ENCODE measurements at regions not wholly inside any gene's neighbourhood (a gene's known extent, or its start where the extent isn't known, plus 50 kb on each side); places are given as distances from the start of the nearest gene placed in this dataset.

DNA sequence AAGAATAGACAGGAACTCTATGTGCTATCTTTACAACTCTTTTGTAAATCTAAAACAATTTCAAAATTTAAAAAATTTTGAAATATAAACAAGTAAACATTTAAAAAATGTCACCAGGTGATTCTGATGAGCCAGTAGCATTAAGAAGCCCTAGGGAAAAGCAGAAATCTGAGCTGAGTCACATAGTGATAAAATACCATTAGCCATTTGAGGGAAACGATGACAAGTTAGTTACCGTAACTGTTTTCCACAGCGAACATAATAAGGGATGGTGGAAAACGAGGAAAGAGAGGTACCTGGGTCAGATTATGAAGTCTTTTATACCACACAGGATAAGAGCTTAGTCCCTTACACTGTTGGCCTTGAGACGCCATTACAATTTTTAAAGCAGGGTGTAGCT is 55.5 kb downstream of the PRR15 start:
- peaks cover 6% of the 10 kb centered on the region; the same call in 1 of the 2 replicates for H3K4me1 ChIP-seq (ENCODE audit: insufficient read depth)
- H3K36me3 ChIP-seq (ENCODE audit: insufficient read depth): no peaks in the 10 kb centered on the region
- H3K4me2 ChIP-seq: no peak overlapping the region
- no peak overlapping the region for H3K27ac ChIP-seq (ENCODE audit: low read depth)
- no peaks in the 10 kb centered on the region for H3K79me2 ChIP-seq (replicated peaks; ENCODE audit: insufficient read depth)
- H3F3A ChIP-seq (replicated peaks; ENCODE audit: low read depth): no peaks in the 10 kb centered on the region
- H3K27me3 Mint-ChIP-seq (ENCODE audit: insufficient read depth, low read depth, poor library complexity): no peaks in the 10 kb centered on the region
- no peak for DNase-seq (ENCODE audit: low spot score)
- H3K27me3 ChIP-seq (ENCODE audit: insufficient read depth): no peaks in the 10 kb centered on the region
- no peak overlapping the region for H3K4me3 Mint-ChIP-seq
- TF ChIP-seq, protein P1, sequence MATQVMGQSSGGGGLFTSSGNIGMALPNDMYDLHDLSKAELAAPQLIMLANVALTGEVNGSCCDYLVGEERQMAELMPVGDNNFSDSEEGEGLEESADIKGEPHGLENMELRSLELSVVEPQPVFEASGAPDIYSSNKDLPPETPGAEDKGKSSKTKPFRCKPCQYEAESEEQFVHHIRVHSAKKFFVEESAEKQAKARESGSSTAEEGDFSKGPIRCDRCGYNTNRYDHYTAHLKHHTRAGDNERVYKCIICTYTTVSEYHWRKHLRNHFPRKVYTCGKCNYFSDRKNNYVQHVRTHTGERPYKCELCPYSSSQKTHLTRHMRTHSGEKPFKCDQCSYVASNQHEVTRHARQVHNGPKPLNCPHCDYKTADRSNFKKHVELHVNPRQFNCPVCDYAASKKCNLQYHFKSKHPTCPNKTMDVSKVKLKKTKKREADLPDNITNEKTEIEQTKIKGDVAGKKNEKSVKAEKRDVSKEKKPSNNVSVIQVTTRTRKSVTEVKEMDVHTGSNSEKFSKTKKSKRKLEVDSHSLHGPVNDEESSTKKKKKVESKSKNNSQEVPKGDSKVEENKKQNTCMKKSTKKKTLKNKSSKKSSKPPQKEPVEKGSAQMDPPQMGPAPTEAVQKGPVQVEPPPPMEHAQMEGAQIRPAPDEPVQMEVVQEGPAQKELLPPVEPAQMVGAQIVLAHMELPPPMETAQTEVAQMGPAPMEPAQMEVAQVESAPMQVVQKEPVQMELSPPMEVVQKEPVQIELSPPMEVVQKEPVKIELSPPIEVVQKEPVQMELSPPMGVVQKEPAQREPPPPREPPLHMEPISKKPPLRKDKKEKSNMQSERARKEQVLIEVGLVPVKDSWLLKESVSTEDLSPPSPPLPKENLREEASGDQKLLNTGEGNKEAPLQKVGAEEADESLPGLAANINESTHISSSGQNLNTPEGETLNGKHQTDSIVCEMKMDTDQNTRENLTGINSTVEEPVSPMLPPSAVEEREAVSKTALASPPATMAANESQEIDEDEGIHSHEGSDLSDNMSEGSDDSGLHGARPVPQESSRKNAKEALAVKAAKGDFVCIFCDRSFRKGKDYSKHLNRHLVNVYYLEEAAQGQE (IDR thresholded peaks at IDR 0.05; ENCODE audit: unreplicated experiment): no peak
- TF ChIP-seq EZH2phosphoT487 (IDR thresholded peaks at IDR 0.05; ENCODE audit: unreplicated experiment): no peak
- no peak for TF ChIP-seq NANOG (IDR thresholded peaks at IDR 0.05; ENCODE audit: borderline replicate concordance)
- TF ChIP-seq, protein P2, sequence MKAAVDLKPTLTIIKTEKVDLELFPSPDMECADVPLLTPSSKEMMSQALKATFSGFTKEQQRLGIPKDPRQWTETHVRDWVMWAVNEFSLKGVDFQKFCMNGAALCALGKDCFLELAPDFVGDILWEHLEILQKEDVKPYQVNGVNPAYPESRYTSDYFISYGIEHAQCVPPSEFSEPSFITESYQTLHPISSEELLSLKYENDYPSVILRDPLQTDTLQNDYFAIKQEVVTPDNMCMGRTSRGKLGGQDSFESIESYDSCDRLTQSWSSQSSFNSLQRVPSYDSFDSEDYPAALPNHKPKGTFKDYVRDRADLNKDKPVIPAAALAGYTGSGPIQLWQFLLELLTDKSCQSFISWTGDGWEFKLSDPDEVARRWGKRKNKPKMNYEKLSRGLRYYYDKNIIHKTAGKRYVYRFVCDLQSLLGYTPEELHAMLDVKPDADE (IDR thresholded peaks at IDR 0.05): no peak
- TF ChIP-seq, protein P3, sequence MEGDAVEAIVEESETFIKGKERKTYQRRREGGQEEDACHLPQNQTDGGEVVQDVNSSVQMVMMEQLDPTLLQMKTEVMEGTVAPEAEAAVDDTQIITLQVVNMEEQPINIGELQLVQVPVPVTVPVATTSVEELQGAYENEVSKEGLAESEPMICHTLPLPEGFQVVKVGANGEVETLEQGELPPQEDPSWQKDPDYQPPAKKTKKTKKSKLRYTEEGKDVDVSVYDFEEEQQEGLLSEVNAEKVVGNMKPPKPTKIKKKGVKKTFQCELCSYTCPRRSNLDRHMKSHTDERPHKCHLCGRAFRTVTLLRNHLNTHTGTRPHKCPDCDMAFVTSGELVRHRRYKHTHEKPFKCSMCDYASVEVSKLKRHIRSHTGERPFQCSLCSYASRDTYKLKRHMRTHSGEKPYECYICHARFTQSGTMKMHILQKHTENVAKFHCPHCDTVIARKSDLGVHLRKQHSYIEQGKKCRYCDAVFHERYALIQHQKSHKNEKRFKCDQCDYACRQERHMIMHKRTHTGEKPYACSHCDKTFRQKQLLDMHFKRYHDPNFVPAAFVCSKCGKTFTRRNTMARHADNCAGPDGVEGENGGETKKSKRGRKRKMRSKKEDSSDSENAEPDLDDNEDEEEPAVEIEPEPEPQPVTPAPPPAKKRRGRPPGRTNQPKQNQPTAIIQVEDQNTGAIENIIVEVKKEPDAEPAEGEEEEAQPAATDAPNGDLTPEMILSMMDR (conservative IDR thresholded peaks at IDR 0.05; ENCODE audit: low read depth in 2 of 2): no peak
- TF ChIP-seq STAT1 (IDR thresholded peaks at IDR 0.05; ENCODE audit: unreplicated experiment): no peak
- no peak for TF ChIP-seq POLR2AphosphoS5 (IDR thresholded peaks at IDR 0.05; ENCODE audit: low read depth)
- TF ChIP-seq, protein P4, sequence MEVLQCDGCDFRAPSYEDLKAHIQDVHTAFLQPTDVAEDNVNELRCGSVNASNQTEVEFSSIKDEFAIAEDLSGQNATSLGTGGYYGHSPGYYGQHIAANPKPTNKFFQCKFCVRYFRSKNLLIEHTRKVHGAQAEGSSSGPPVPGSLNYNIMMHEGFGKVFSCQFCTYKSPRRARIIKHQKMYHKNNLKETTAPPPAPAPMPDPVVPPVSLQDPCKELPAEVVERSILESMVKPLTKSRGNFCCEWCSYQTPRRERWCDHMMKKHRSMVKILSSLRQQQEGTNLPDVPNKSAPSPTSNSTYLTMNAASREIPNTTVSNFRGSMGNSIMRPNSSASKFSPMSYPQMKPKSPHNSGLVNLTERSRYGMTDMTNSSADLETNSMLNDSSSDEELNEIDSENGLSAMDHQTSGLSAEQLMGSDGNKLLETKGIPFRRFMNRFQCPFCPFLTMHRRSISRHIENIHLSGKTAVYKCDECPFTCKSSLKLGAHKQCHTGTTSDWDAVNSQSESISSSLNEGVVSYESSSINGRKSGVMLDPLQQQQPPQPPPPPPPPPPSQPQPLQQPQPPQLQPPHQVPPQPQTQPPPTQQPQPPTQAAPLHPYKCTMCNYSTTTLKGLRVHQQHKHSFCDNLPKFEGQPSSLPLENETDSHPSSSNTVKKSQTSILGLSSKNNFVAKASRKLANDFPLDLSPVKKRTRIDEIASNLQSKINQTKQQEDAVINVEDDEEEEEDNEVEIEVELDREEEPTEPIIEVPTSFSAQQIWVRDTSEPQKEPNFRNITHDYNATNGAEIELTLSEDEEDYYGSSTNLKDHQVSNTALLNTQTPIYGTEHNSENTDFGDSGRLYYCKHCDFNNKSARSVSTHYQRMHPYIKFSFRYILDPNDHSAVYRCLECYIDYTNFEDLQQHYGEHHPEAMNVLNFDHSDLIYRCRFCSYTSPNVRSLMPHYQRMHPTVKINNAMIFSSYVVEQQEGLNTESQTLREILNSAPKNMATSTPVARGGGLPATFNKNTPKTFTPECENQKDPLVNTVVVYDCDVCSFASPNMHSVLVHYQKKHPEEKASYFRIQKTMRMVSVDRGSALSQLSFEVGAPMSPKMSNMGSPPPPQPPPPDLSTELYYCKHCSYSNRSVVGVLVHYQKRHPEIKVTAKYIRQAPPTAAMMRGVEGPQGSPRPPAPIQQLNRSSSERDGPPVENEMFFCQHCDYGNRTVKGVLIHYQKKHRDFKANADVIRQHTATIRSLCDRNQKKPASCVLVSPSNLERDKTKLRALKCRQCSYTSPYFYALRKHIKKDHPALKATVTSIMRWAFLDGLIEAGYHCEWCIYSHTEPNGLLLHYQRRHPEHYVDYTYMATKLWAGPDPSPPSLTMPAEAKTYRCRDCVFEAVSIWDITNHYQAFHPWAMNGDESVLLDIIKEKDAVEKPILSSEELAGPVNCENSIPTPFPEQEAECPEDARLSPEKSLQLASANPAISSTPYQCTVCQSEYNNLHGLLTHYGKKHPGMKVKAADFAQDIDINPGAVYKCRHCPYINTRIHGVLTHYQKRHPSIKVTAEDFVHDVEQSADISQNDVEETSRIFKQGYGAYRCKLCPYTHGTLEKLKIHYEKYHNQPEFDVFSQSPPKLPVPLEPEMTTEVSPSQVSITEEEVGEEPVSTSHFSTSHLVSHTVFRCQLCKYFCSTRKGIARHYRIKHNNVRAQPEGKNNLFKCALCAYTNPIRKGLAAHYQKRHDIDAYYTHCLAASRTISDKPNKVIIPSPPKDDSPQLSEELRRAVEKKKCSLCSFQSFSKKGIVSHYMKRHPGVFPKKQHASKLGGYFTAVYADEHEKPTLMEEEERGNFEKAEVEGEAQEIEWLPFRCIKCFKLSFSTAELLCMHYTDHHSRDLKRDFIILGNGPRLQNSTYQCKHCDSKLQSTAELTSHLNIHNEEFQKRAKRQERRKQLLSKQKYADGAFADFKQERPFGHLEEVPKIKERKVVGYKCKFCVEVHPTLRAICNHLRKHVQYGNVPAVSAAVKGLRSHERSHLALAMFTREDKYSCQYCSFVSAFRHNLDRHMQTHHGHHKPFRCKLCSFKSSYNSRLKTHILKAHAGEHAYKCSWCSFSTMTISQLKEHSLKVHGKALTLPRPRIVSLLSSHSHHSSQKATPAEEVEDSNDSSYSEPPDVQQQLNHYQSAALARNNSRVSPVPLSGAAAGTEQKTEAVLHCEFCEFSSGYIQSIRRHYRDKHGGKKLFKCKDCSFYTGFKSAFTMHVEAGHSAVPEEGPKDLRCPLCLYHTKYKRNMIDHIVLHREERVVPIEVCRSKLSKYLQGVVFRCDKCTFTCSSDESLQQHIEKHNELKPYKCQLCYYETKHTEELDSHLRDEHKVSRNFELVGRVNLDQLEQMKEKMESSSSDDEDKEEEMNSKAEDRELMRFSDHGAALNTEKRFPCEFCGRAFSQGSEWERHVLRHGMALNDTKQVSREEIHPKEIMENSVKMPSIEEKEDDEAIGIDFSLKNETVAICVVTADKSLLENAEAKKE (CRISPR knock-in tag; IDR thresholded peaks at IDR 0.05): no peak
- peaks cover 18% of the 10 kb centered on the region; the same call in 1 of the 2 replicates for H3K9me2 ChIP-seq (ENCODE audit: insufficient read depth)
- H4K20me1 ChIP-seq (replicated peaks; ENCODE audit: insufficient read depth): no peaks in the 10 kb centered on the region
- peaks cover 5% of the 10 kb centered on the region; the same call in 1 of the 3 replicates for H3K9me3 Mint-ChIP-seq
- H3K36me3 Mint-ChIP-seq (ENCODE audit: low read depth): no peaks in the 10 kb centered on the region
- peaks cover 11% of the 10 kb centered on the region; the same call in 2 of the 3 replicates for H3K4me1 Mint-ChIP-seq
- no peak overlapping the region for H2AFZ ChIP-seq
- no peak overlapping the region for H3K4me3 ChIP-seq
- no peak for ATAC-seq
- no peak overlapping the region for H3K27ac Mint-ChIP-seq

Measured in GM23338 (cell line).